ENCODE measurements at regions not wholly inside any gene's neighbourhood (a gene's known extent, or its start where the extent isn't known, plus 50 kb on each side); places are given as distances from the start of the nearest gene placed in this dataset.

GRCh38 chr5:145110181-145110580 lies 725.0 kb downstream of the PRELID2 start:
- TF ChIP-seq CTCF (conservative IDR thresholded peaks at IDR 0.05; ENCODE audit: low read depth, low read length) (no peak), EZH2 (IDR thresholded peaks at IDR 0.05; ENCODE audit: borderline replicate concordance, low read depth, low read length, poor library complexity, severe bottlenecking) (no peak)

Data from A673 (cell line).